SKM-1 treated with dmso at 0.1 percent for 144 hours (cell line): ENCODE measurements at regions not wholly inside any gene's neighbourhood (a gene's known extent, or its start where the extent isn't known, plus 50 kb on each side); places are given as distances from the start of the nearest gene placed in this dataset.

Experiments
- DNase-seq: peaks from one replicate; lab custom pipeline; 2025; ENCODE audit not compliant: unreplicated experiment; lab: John Stamatoyannopoulos, UW

- DNase-seq = no peak
These were observed 806.3 kb upstream of the CELF2 start for GRCh38 chr10:10211409-10211808.

DNA sequence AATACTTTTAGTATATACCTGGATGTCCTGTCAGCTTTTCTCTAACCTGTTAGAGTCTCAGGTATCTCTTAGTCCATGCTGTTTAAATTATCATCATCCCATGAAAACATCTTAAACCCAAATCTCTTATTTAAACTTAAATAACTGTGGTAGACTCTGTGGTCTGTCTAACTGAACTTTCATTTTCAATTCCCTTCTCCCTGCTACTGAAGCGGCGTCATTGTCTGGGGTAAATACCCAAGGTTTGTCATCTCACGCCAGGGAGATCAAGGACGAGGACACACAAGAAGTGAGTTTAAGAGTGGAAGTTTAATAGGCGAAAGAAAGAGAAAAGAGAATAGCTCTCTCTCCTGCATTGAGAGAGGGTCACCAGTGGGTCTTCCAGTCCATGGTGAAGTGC, 804.4 kb upstream of the CELF2 start:
- no peak for DNase-seq

- DNase-seq = no peak
These were observed 795.3 kb upstream of the CELF2 start for GRCh38 chr10:10222304-10222841.

GRCh38 chr10:10223131-10223530, 794.5 kb upstream of the CELF2 start:
- no peak for DNase-seq

GRCh38 chr10:10225136-10225676, 792.5 kb upstream of the CELF2 start:
- no peak for DNase-seq

DNA sequence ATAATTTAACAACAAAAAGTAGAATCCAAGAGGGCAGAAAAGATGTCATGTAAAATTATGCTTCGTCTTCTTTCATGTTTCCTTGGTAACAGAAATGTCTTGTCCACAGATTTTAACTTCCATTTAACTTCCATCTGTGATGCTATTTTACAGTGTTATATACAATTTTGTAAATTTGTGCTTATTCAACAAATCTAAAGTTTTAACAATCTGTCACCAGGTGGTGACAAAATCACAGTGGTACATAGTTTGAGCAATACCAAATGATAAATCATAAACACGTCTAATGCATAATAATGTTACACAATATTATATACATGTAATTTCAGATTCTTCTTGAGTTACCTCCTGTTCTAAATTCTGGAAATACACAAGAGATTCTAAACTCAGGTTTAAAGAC, 784.4 kb upstream of the CELF2 start:
- no peak for DNase-seq

- no peak for DNase-seq
These were observed 782.7 kb upstream of the CELF2 start for GRCh38 chr10:10235003-10235402.

DNA sequence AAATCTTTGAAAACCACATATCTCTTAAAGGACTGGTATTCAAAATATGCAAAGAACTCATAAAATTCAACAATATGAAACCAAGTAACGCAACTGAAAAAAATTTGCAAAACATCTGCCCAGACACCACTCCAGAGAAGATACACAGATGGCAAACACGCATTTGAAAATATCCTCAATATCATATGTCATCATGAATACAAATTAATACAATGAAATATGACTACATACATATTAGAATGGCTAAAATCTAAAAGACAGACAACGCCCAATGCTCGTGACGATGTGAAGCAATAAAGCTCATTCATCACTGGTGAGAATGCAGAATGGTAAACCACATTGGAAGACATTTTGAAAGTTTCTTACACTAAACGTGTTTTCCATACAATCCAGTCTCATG, 770.1 kb upstream of the CELF2 start:
- DNase-seq = no peak

DNA sequence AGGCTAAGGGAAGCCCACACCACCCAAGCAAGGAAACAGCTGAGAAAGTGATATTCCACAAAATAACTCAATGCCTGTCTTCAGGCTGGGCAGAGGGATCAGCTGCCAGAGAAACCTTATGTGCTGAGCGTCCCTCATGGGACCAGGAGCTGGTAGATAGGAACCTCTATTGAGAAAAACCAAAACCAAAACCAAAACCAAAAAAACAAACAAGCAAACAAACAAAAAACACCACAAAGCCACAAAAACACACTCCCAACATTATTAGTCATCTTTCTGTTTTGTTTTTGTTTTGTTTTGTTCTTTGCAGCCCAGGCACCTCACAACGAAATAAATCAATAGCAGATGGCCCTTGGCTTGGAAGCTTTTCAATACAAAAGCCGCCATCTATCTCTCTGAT, 760.8 kb upstream of the CELF2 start:
- no peak for DNase-seq

- no peak for DNase-seq
These were observed 758.7 kb upstream of the CELF2 start for GRCh38 chr10:10259013-10259412.

GRCh38 chr10:10270126-10271050, 747.3 kb upstream of the CELF2 start:
- no peak for DNase-seq

GRCh38 chr10:10271639-10272192, 746.0 kb upstream of the CELF2 start:
- DNase-seq = no peak

DNA sequence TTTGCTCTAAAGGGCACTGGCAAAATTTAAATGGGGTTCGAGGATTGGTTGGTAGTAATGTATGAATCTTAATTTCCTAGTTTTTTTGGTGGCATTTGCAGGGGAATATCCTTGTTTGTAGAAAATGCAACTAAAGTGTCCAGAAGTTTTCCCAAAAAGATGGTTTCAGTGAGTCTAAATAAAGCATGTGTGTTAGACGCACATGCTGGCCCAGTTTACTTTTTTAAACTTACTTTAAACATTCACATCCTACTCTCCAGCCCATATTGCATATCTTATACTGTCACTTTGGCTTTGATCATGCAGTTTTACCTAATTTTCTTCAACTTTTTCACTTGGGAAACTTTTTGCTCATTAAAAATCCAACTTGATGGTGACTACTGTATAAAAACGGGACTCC, 744.0 kb upstream of the CELF2 start:
- DNase-seq = no peak

GRCh38 chr10:10279906-10280305, 737.8 kb upstream of the CELF2 start:
- no peak for DNase-seq

- no peak for DNase-seq
These were observed 725.2 kb upstream of the CELF2 start for GRCh38 chr10:10292501-10292900.

- DNase-seq = no peak
These were observed 724.6 kb upstream of the CELF2 start for GRCh38 chr10:10293041-10293440.

DNA sequence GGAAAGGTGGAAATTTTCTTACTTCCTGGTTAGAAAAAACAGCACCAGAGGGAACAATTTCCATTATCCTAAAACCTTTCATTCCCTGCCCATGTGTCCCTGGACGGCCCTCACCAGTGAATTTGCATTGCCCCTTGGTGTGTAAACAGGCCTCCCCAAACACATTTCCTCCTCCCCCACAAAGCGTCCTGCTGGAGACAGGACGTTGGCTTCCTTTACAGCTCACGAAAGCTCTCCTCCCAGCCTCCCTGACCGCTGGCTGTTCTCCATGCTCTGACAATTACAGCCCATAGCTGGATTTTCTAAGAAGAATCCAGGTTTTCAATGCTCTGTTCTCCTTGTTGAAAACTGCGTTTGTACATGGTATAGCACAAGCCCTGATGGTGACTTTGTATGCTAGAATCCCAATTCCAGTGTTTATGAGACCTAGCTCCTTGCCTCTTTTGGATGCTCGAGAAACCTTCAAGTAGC, 724.2 kb upstream of the CELF2 start:
- no peak for DNase-seq

DNA sequence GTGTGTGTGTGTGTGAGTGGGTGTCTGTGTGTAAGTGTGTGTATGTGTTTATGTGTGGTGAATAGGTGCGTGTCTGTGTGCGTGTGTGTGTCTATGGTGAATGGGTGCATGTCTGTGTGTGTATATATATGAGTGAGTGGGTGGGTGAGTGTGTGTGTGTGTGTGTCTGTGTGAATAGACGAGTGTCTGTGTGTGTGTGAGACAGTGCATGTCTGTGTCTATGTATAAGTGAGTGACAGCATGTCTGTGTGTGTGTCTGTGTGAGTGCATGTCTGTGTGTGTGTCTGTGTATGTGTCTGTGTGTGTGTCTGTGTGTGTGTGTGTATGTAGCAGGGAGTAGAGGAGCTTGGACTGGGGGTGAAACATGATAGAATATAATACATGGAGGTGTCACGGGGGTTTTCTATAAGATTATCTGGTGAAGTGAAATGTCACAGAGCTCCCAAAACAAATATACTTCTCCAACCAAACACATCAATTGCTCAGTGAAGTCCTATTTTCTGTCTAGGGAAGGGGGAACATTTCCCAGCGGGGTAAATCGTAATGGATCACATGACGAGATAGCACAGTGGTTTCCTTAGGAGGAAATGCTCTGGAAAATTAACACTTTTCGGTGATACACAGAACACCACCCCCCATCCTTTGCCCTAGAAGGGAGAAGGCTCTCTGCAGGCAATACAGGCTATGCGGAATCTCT, 723.3 kb upstream of the CELF2 start:
- DNase-seq = no peak

GRCh38 chr10:10294881-10295529, 722.7 kb upstream of the CELF2 start:
- no peak for DNase-seq

DNA sequence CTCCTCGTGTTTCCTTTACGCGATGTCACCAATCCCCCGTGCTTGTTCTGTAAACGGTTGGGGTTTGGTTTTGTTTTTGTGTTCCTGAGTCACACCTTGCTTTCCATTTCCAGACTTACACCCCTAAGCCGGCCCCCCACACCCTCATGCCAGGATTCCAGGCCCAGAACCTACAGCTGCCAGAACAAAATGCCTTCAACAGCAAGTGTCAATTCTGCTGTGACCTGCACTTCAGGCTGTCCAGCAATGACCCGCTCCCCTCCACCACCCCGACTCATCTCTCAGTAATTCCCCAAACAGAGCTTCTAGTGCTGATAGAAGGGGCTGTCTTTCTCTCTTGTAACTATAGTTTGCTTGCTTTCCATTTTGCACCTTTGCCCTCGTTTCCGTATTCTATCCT, 722.1 kb upstream of the CELF2 start:
- no peak for DNase-seq

DNA sequence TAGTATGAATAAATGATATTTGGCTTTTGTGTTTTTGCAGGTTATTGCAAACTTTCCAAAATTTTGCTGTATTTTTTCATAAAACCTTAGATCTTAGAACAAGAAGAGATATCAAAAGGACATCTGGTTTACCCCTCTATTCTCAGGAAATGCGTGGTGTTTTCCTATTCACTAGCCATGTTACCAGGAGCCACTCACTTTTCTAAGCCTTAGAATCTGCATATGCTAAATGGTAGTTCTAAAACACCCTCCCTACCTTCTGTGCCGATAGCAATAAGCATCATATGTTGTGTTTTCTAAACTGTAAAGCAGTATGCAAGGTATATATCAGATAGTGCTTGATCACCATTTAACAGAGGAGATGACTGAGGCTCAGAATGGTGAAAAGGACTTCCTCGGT, 715.0 kb upstream of the CELF2 start:
- no peak for DNase-seq
